Keratinocyte (primary cell): ENCODE measurements at regions not wholly inside any gene's neighbourhood (a gene's known extent, or its start where the extent isn't known, plus 50 kb on each side); places are given as distances from the start of the nearest gene placed in this dataset.

ENCODE experiments used
- DNase-seq: peaks from one replicate; pipeline ENCODE4 v3.0.0-alpha.2; 2011; ENCODE audit warnings: low read depth, missing footprints, low spot score
- FAIRE-seq: peaks from 2 replicates; lab custom pipeline; 2011; peaks lifted over from hg19 to GRCh38; lab: Jason Lieb, UNC
- H2AFZ ChIP-seq: 2 replicates; pipeline ENCODE4 v1.6.0; 2012; ENCODE audit warnings: low read length, control low read depth, inconsistent platforms; ENCODE audit not compliant: control insufficient read depth
- H3K27ac ChIP-seq: 2 replicates; pipeline ENCODE4 v1.5.1; 2011; ENCODE audit warnings: low read length; ENCODE audit not compliant: control insufficient read depth, insufficient read depth
- H3K27me3 ChIP-seq: 3 replicates; pipeline ENCODE4 v1.6.0; 2011; ENCODE audit warnings: low read length; ENCODE audit not compliant: control insufficient read depth, insufficient read depth; ENCODE audit errors: extremely low read depth
- H3K36me3 ChIP-seq, 2 experiments: 2 replicates in 1 of 2; 3 replicates in 1 of 2; pipeline ENCODE4 v1.5.1; 2011; ENCODE audit warnings: low read length in 2 of 2, mild to moderate bottlenecking in 1 of 2; ENCODE audit not compliant: control insufficient read depth in 2 of 2, insufficient read depth in 2 of 2; ENCODE audit errors: extremely low read depth in 1 of 2
- H3K4me1 ChIP-seq: 3 replicates; pipeline ENCODE4 v1.5.1; 2011; ENCODE audit warnings: low read length; ENCODE audit not compliant: control insufficient read depth, insufficient read depth; ENCODE audit errors: extremely low read depth
- H3K4me2 ChIP-seq: 3 replicates; pipeline ENCODE4 v1.6.0; 2011; ENCODE audit warnings: low read depth, low read length; ENCODE audit not compliant: control insufficient read depth, insufficient read depth; ENCODE audit errors: extremely low read depth
- H3K4me3 ChIP-seq, 3 experiments: fragments of 200-600 bp in 1 of 3; sonication (generic) in 1 of 3; 2 replicates in 2 of 3; 3 replicates in 1 of 3; pipeline ENCODE4 v1.5.1; 2011 to 2016; ENCODE audit warnings: low read length in 3 of 3, mild to moderate bottlenecking in 3 of 3, control low read depth in 2 of 3, inconsistent platforms in 1 of 3, low read depth in 1 of 3, mixed read lengths in 1 of 3, mixed run types in 1 of 3, moderate library complexity in 1 of 3; ENCODE audit not compliant: control insufficient read depth in 2 of 3, insufficient read depth in 2 of 3; ENCODE audit errors: extremely low read depth in 1 of 3
- H3K79me2 ChIP-seq: 2 replicates; pipeline ENCODE4 v1.6.0; 2012; ENCODE audit warnings: low read length; ENCODE audit not compliant: control insufficient read depth, insufficient read depth
- H3K9ac ChIP-seq: 3 replicates; pipeline ENCODE4 v1.6.0; 2011; ENCODE audit warnings: low read length; ENCODE audit not compliant: control insufficient read depth, insufficient read depth; ENCODE audit errors: extremely low read depth
- H3K9me1 ChIP-seq: 3 replicates; pipeline ENCODE4 v1.6.0; 2011; ENCODE audit warnings: low read length; ENCODE audit not compliant: control insufficient read depth, insufficient read depth; ENCODE audit errors: extremely low read depth
- H3K9me3 ChIP-seq: 2 replicates; pipeline ENCODE4 v1.5.1; 2012; ENCODE audit warnings: low read depth, low read length; ENCODE audit not compliant: control insufficient read depth
- H4K20me1 ChIP-seq: 3 replicates; pipeline ENCODE4 v1.6.0; 2011; ENCODE audit warnings: low read length; ENCODE audit not compliant: control insufficient read depth, insufficient read depth; ENCODE audit errors: extremely low read depth
- CTCF ChIP-seq, 3 experiments: IDR thresholded peaks in 1 of 3; conservative IDR thresholded peaks in 1 of 3; optimal IDR thresholded peaks in 1 of 3; 2 replicates in 2 of 3; 3 replicates in 1 of 3; pipeline versions ENCODE3 to v1.5.1; 2011; ENCODE audit warnings: low read length in 3 of 3, mild to moderate bottlenecking in 3 of 3, moderate library complexity in 2 of 3, control low read depth in 1 of 3, inconsistent platforms in 1 of 3; ENCODE audit not compliant: insufficient read depth in 2 of 3; ENCODE audit errors: extremely low read depth in 1 of 3
- EZH2 ChIP-seq: IDR thresholded peaks from one replicate; pipeline ENCODE4 v1.6.1; 2012; ENCODE audit warnings: inconsistent platforms, mild to moderate bottlenecking, low read length, moderate library complexity
- dilution Hi-C: fragments of 300-500 bp; cut with MboI; formaldehyde crosslinking; loops from one replicate; pipeline ENCODE4 v1.7.0; 2020; ENCODE audit warnings: low sequenced_read_pairs; ENCODE audit not compliant: extremely low pct_ligation_motif_present

- H3K27me3 ChIP-seq = no peaks in the 10 kb centered on the region
- dilution Hi-C loops = no loop called here
- H3K27ac ChIP-seq = no peak overlapping the region
- H2AFZ ChIP-seq = no peak overlapping the region
- no peak overlapping the region for H3K4me2 ChIP-seq
- no peak overlapping the region for H3K4me3 ChIP-seq
- no peak overlapping the region for H3K9ac ChIP-seq
- DNase-seq (no peak), FAIRE-seq (no peak)
- TF ChIP-seq EZH2 (no peak), CTCF (optimal IDR thresholded peaks at IDR 0.05 in 1 of 3, IDR thresholded peaks at IDR 0.05 in 1 of 3, conservative IDR thresholded peaks at IDR 0.05 in 1 of 3; ENCODE audit: extremely low read depth in 1 of 3, insufficient read depth in 2 of 3, low read length in 3 of 3) (no peak)
- H3K9me1 ChIP-seq = no peaks in the 10 kb centered on the region
- no peaks in the 10 kb centered on the region for H3K36me3 ChIP-seq
- H3K4me1 ChIP-seq = no peaks in the 10 kb centered on the region
- H4K20me1 ChIP-seq = no peaks in the 10 kb centered on the region
- no peaks in the 10 kb centered on the region for H3K79me2 ChIP-seq
- no peaks in the 10 kb centered on the region for H3K9me3 ChIP-seq
Measured at GRCh38 chr17:69749911-69750310, 325.1 kb upstream of the KCNJ16 start.

GRCh38 chr17:69757688-69758430, 317.2 kb upstream of the KCNJ16 start:
- Histone ChIP-seq H2AFZ (no peak overlapping the region), H3K4me3 (no peak overlapping the region), H3K27ac (no peak overlapping the region), H4K20me1 (no peaks in the 10 kb centered on the region), H3K9ac (no peak overlapping the region), H3K9me3 (no peaks in the 10 kb centered on the region), H3K27me3 (no peaks in the 10 kb centered on the region), H3K9me1 (no peaks in the 10 kb centered on the region), H3K79me2 (no peaks in the 10 kb centered on the region), H3K4me1 (peaks cover 18% of the 10 kb centered on the region), H3K4me2 (no peak overlapping the region), H3K36me3 (no peaks in the 10 kb centered on the region)
- TF ChIP-seq CTCF (optimal IDR thresholded peaks at IDR 0.05 in 1 of 3, IDR thresholded peaks at IDR 0.05 in 1 of 3, conservative IDR thresholded peaks at IDR 0.05 in 1 of 3; ENCODE audit: extremely low read depth in 1 of 3, insufficient read depth in 2 of 3, low read length in 3 of 3) (no peak), EZH2 (no peak)
- FAIRE-seq (no peak), DNase-seq (no peak)
- dilution Hi-C loops = no loop called here
